ENCODE measurements at regions not wholly inside any gene's neighbourhood (a gene's known extent, or its start where the extent isn't known, plus 50 kb on each side); places are given as distances from the start of the nearest gene placed in this dataset.

- H3F3A ChIP-seq (ENCODE audit: insufficient read depth, low read depth), result no peaks in the 10 kb centered on the region
- H4K20me1 ChIP-seq (ENCODE audit: insufficient read depth), result no peaks in the 10 kb centered on the region
- no peak overlapping the region for H2AFZ ChIP-seq
- H3K4me3 ChIP-seq, result no peak overlapping the region
- H3K27ac ChIP-seq, result peak overlapping the region; percentile 26; the same call in 1 of the 2 replicates
- H3K4me1 ChIP-seq (replicated peaks; ENCODE audit: insufficient read depth), result peaks cover 16% of the 10 kb centered on the region; the same call in 1 of the 2 replicates
- TF ChIP-seq, protein P1, sequence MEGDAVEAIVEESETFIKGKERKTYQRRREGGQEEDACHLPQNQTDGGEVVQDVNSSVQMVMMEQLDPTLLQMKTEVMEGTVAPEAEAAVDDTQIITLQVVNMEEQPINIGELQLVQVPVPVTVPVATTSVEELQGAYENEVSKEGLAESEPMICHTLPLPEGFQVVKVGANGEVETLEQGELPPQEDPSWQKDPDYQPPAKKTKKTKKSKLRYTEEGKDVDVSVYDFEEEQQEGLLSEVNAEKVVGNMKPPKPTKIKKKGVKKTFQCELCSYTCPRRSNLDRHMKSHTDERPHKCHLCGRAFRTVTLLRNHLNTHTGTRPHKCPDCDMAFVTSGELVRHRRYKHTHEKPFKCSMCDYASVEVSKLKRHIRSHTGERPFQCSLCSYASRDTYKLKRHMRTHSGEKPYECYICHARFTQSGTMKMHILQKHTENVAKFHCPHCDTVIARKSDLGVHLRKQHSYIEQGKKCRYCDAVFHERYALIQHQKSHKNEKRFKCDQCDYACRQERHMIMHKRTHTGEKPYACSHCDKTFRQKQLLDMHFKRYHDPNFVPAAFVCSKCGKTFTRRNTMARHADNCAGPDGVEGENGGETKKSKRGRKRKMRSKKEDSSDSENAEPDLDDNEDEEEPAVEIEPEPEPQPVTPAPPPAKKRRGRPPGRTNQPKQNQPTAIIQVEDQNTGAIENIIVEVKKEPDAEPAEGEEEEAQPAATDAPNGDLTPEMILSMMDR (conservative IDR thresholded peaks at IDR 0.05), result no peak
- TF ChIP-seq EZH2 (IDR thresholded peaks at IDR 0.05; ENCODE audit: low read depth), result no peak
- BruUV-seq (replicated peaks), result no TSS peak
- 0 out of 2 replicates have a peak, but pooled peaks cover 5% of the 10 kb centered on the region for H3K9me2 ChIP-seq (ENCODE audit: insufficient read depth)
- POLR2A ChIA-PET (ENCODE audit: unreplicated experiment), result no interaction called here
- no peak for DNase-seq
- no peaks in the 10 kb centered on the region for H3K36me3 ChIP-seq (ENCODE audit: low read depth)
- no peaks in the 10 kb centered on the region; the same call in 1 of the 2 replicates for H3K9me3 ChIP-seq (ENCODE audit: insufficient read depth, low read depth)
- intact Hi-C loops (cut with micrococcal nuclease; ENCODE audit: unreplicated experiment), result no loop called here
- H3K79me2 ChIP-seq (ENCODE audit: low read depth), result no peaks in the 10 kb centered on the region
- no peaks in the 10 kb centered on the region for H3K27me3 ChIP-seq (ENCODE audit: insufficient read depth, low read depth)
- H3K4me2 ChIP-seq, result peak overlapping the region; percentile 22; the same call in 1 of the 2 replicates
- CTCF ChIA-PET, result no interaction called here
These were observed 669.9 kb downstream of the SLC16A7 start for GRCh38 chr12:60265741-60266140.

GRCh38 chr12:60266381-60266852 lies 670.6 kb downstream of the SLC16A7 start:
- H3K4me2 ChIP-seq, result peak overlapping the region; percentile 22; the same call in 1 of the 2 replicates
- peaks cover 16% of the 10 kb centered on the region; the same call in 1 of the 2 replicates for H3K4me1 ChIP-seq (replicated peaks; ENCODE audit: insufficient read depth)
- no peaks in the 10 kb centered on the region for H4K20me1 ChIP-seq (ENCODE audit: insufficient read depth)
- no TSS peak for BruUV-seq (replicated peaks)
- TF ChIP-seq, protein P1 (conservative IDR thresholded peaks at IDR 0.05), result no peak
- TF ChIP-seq EZH2 (IDR thresholded peaks at IDR 0.05; ENCODE audit: low read depth), result no peak
- CTCF ChIA-PET, result no interaction called here
- peak in 1 of 2 experiments; percentile 54 for DNase-seq
- no peaks in the 10 kb centered on the region for H3K79me2 ChIP-seq (ENCODE audit: low read depth)
- no peak overlapping the region for H3K4me3 ChIP-seq
- intact Hi-C loops (cut with micrococcal nuclease; ENCODE audit: unreplicated experiment), result no loop called here
- POLR2A ChIA-PET (ENCODE audit: unreplicated experiment), result no interaction called here
- no peaks in the 10 kb centered on the region for H3F3A ChIP-seq (ENCODE audit: insufficient read depth, low read depth)
- peak overlapping the region; percentile 26 for H3K27ac ChIP-seq
- no peaks in the 10 kb centered on the region; the same call in 1 of the 2 replicates for H3K9me3 ChIP-seq (ENCODE audit: insufficient read depth, low read depth)
- H3K36me3 ChIP-seq (ENCODE audit: low read depth), result no peaks in the 10 kb centered on the region
- H3K9me2 ChIP-seq (ENCODE audit: insufficient read depth), result 0 out of 2 replicates have a peak, but pooled peaks cover 5% of the 10 kb centered on the region
- no peaks in the 10 kb centered on the region for H3K27me3 ChIP-seq (ENCODE audit: insufficient read depth, low read depth)
- H2AFZ ChIP-seq, result no peak overlapping the region

DNA sequence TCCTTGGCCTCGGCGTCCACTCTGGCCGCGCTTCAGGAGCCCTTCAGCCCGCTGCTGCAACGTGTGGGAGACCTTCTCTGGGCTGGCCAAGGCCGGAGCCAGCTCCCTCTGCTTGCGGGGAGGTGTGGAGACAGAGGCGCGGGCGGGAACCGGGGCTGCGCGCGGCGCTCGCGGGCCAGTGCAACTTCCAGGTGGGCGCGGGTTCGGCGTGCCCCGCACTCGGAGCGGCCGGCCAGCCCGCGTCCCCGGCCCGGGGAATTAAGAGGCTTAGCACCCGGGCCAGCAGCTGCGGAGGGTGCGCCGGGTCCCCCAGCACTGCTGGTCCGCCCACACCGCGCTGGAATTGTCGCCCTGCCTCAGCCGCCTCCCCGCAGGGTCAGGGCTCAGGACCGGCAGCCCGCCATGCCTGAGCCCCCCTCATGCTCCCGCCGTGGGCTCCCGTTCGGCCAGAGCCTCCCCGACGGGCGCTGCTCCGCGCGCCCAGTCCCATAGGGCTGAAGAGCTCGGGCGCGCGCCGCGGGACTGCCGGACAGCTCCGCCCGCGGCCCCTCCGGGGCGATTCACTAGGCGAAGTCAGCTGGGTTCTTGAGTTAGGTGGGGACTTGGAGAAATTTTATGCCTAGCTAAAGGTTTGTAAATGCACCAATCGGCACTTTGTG lies 673.9 kb downstream of the SLC16A7 start:
- no peaks in the 10 kb centered on the region for H4K20me1 ChIP-seq (ENCODE audit: insufficient read depth)
- H3K9me2 ChIP-seq (ENCODE audit: insufficient read depth), result no peaks in the 10 kb centered on the region
- no peak overlapping the region for H3K4me3 ChIP-seq
- H2AFZ ChIP-seq, result no peak overlapping the region
- H3K27me3 ChIP-seq (ENCODE audit: insufficient read depth, low read depth), result no peaks in the 10 kb centered on the region
- no peaks in the 10 kb centered on the region for H3K36me3 ChIP-seq (ENCODE audit: low read depth)
- POLR2A ChIA-PET (ENCODE audit: unreplicated experiment), result no interaction called here
- CTCF ChIA-PET, result no interaction called here
- no peaks in the 10 kb centered on the region for H3F3A ChIP-seq (ENCODE audit: insufficient read depth, low read depth)
- H3K4me1 ChIP-seq (replicated peaks; ENCODE audit: insufficient read depth), result peaks cover 16% of the 10 kb centered on the region; the same call in 1 of the 2 replicates
- H3K27ac ChIP-seq, result no peak overlapping the region
- TF ChIP-seq EZH2 (IDR thresholded peaks at IDR 0.05; ENCODE audit: low read depth), result no peak
- TF ChIP-seq, protein P1 (conservative IDR thresholded peaks at IDR 0.05), result no peak
- H3K79me2 ChIP-seq (ENCODE audit: low read depth), result no peaks in the 10 kb centered on the region
- H3K4me2 ChIP-seq, result no peak overlapping the region
- DNase-seq, result no peak
- intact Hi-C loops (cut with micrococcal nuclease; ENCODE audit: unreplicated experiment), result no loop called here
- no peaks in the 10 kb centered on the region; the same call in 1 of the 2 replicates for H3K9me3 ChIP-seq (ENCODE audit: insufficient read depth, low read depth)
- no TSS peak for BruUV-seq (replicated peaks)
